HCT116 (cell line): ENCODE measurements at regions not wholly inside any gene's neighbourhood (a gene's known extent, or its start where the extent isn't known, plus 50 kb on each side); places are given as distances from the start of the nearest gene placed in this dataset.

Experiments used
- ATAC-seq: fragments of 200-7000 bp; cut with Tn5 transposase; 2 replicates; pipeline ENCODE4 v1.9.1; 2020; ENCODE audit warnings: mild to moderate bottlenecking, moderate library complexity
- BruUV-seq: library from RNA; stranded (reverse); fragments of 400-500 nt; replicated peaks from 2 replicates; lab custom pipeline; 2021; lab: Mats Ljungman, UMichigan
- CTCF ChIA-PET: fragments of 300-600 bp; sonication (Branson Sonifier 250); formaldehyde crosslinking; loops from one replicate; lab custom pipeline; 2021; ENCODE audit warnings: antibody characterized with exemption; lab: Charles Lee
- POLR2A ChIA-PET: fragments of 300-600, 350-600 bp; sonication (Branson Sonifier 250); formaldehyde crosslinking; loops from one replicate; lab custom pipeline; 2021; ENCODE audit warnings: antibody characterized with exemption; lab: Charles Lee
- RAD21 ChIA-PET, 2 experiments: fragments of 300-600 bp; sonication (Branson Sonifier 250); formaldehyde crosslinking; loops; one replicate each; lab custom pipeline; 2023; ENCODE audit warnings: low total read pairs in 2 of 2; ENCODE audit not compliant: uncharacterized antibody in 2 of 2, unreplicated experiment in 2 of 2, low non-redundant PET in 1 of 2; lab: Charles Lee
- DNase-seq: peaks from one replicate; pipeline ENCODE4 v3.0.0-alpha.2; 2010; ENCODE audit warnings: low read depth, low spot score
- H2AFZ ChIP-seq: fragments of 200-600 bp; shearing (Covaris generic), sonication (generic); 2 replicates; pipeline ENCODE4 v1.6.1; 2017; ENCODE audit warnings: low read depth, mixed run types, mixed read lengths, antibody characterized with exemption, low read length; ENCODE audit not compliant: poor library complexity, severe bottlenecking
- H3K27ac ChIP-seq: 2 replicates; pipeline ENCODE4 v1.5.1; 2012; ENCODE audit warnings: low read depth, low read length
- H3K27me3 ChIP-seq: fragments of 200-600 bp; sonication (generic); 2 replicates; pipeline ENCODE4 v1.6.1; 2016; ENCODE audit warnings: mixed run types, low read length, mixed read lengths; ENCODE audit not compliant: insufficient read depth
- H3K36me3 ChIP-seq, 2 experiments: fragments of 200-500 bp in 1 of 2; fragments of 200-600 bp in 1 of 2; sonication (Bioruptor generic) in 1 of 2; sonication (generic) in 1 of 2; 2 replicates each; pipeline versions ENCODE4 v1.5.1 to v1.6.1; 2014 to 2016; ENCODE audit warnings: low read length in 2 of 2, inconsistent platforms in 1 of 2, mixed read lengths in 1 of 2, mixed run types in 1 of 2; ENCODE audit not compliant: insufficient read depth in 2 of 2, control insufficient read depth in 1 of 2
- H3K4me1 ChIP-seq, 2 experiments: fragments of 200-600 bp in 1 of 2; sonication (generic) in 1 of 2; 2 replicates each; pipeline versions ENCODE4 v1.5.1 to v1.6.1; 2012 to 2017; ENCODE audit warnings: low read length in 2 of 2, inconsistent platforms in 1 of 2, mild to moderate bottlenecking in 1 of 2, mixed read lengths in 1 of 2, mixed run types in 1 of 2, moderate library complexity in 1 of 2; ENCODE audit not compliant: insufficient read depth in 2 of 2, control insufficient read depth in 1 of 2
- H3K4me2 ChIP-seq: fragments of 200-600 bp; sonication (generic); 2 replicates; pipeline ENCODE4 v1.6.1; 2017; ENCODE audit warnings: mixed run types, low read length, mixed read lengths
- H3K4me3 ChIP-seq, 2 experiments: fragments of 200-600 bp in 1 of 2; sonication (generic) in 1 of 2; replicated peaks in 1 of 2; 2 replicates each; pipeline ENCODE4 v1.5.1; 2011 to 2016; ENCODE audit warnings: low read length in 2 of 2, control low read depth in 1 of 2, low read depth in 1 of 2, mild to moderate bottlenecking in 1 of 2, mixed read lengths in 1 of 2, mixed run types in 1 of 2
- H3K79me2 ChIP-seq: fragments of 200-600 bp; sonication (generic); 2 replicates; pipeline ENCODE4 v1.6.1; 2017; ENCODE audit warnings: mild to moderate bottlenecking, mixed run types, low read length, moderate library complexity, mixed read lengths; ENCODE audit not compliant: insufficient read depth
- H3K9ac ChIP-seq: fragments of 200-600 bp; sonication (generic); 2 replicates; pipeline ENCODE4 v1.6.1; 2016; ENCODE audit warnings: low read length, mixed read lengths
- H3K9me2 ChIP-seq: fragments of 200-600 bp; sonication (generic), shearing (Covaris generic); 2 replicates; pipeline ENCODE4 v1.6.1; 2017; ENCODE audit warnings: mixed run types, mild to moderate bottlenecking, moderate library complexity; ENCODE audit not compliant: insufficient read depth
- H3K9me3 ChIP-seq, 2 experiments: fragments of 200-500 bp in 1 of 2; fragments of 200-600 bp in 1 of 2; sonication (Bioruptor generic) in 1 of 2; sonication (generic) in 1 of 2; 2 replicates each; pipeline ENCODE4 v1.6.1; 2014 to 2017; ENCODE audit warnings: low read length in 2 of 2, mixed read lengths in 2 of 2, inconsistent platforms in 1 of 2, low read depth in 1 of 2, mild to moderate bottlenecking in 1 of 2, mixed run types in 1 of 2, moderate library complexity in 1 of 2; ENCODE audit not compliant: control insufficient read depth in 1 of 2, insufficient read depth in 1 of 2
- H4K20me1 ChIP-seq: fragments of 200-600 bp; sonication (generic), shearing (Covaris generic); 2 replicates; pipeline ENCODE4 v1.6.1; 2017; ENCODE audit warnings: mixed run types, mild to moderate bottlenecking, moderate library complexity; ENCODE audit not compliant: insufficient read depth
- CBX3 ChIP-seq: IDR thresholded peaks from 2 replicates; pipeline ENCODE4 v1.6.1; 2012; ENCODE audit warnings: low read depth
- CEBPB ChIP-seq: IDR thresholded peaks from 2 replicates; pipeline ENCODE4 v1.6.1; 2012; ENCODE audit warnings: low read depth
- EGR1 ChIP-seq: IDR thresholded peaks from 2 replicates; pipeline ENCODE4 v1.6.1; 2012; ENCODE audit warnings: low read depth
- ELF1 ChIP-seq: IDR thresholded peaks from 2 replicates; pipeline ENCODE4 v1.6.1; 2012; ENCODE audit warnings: low read depth, borderline replicate concordance
- EZH2 ChIP-seq: fragments of 200-600 bp; sonication (generic); IDR thresholded peaks from 2 replicates; pipeline ENCODE4 v1.6.1; 2017; ENCODE audit warnings: antibody characterized with exemption, mixed run types
- EZH2phosphoT487 ChIP-seq: fragments of 200-600 bp; IDR thresholded peaks from 2 replicates; pipeline ENCODE4 v1.6.1; 2018; ENCODE audit warnings: antibody characterized with exemption, borderline replicate concordance
- FOSL1 ChIP-seq: IDR thresholded peaks from 2 replicates; pipeline ENCODE4 v1.6.1; 2012; ENCODE audit warnings: low read depth
- JUND ChIP-seq: IDR thresholded peaks from 2 replicates; pipeline ENCODE4 v1.6.1; 2012
- POLR2AphosphoS5 ChIP-seq: IDR thresholded peaks from 2 replicates; pipeline ENCODE4 v1.6.1; 2011; ENCODE audit warnings: mild to moderate bottlenecking, low read depth, low read length, moderate library complexity
- RAD21 ChIP-seq: IDR thresholded peaks from 2 replicates; pipeline ENCODE4 v1.6.1; 2012; ENCODE audit warnings: low read depth, mild to moderate bottlenecking
- SIN3A ChIP-seq: IDR thresholded peaks from 2 replicates; pipeline ENCODE4 v1.6.1; 2012; ENCODE audit warnings: low read depth
- SP1 ChIP-seq: IDR thresholded peaks from 2 replicates; pipeline ENCODE4 v1.6.1; 2012; ENCODE audit warnings: low read depth
- SRF ChIP-seq: IDR thresholded peaks from 2 replicates; pipeline ENCODE4 v1.6.1; 2012; ENCODE audit warnings: low read depth
- YY1 ChIP-seq: IDR thresholded peaks from 2 replicates; pipeline ENCODE4 v1.6.1; 2011; ENCODE audit warnings: low read length, low read depth, moderate library complexity, mild to moderate bottlenecking; ENCODE audit not compliant: insufficient replicate concordance; ENCODE audit errors: extremely low read depth
- ZFX ChIP-seq: fragments of 450-650 bp; IDR thresholded peaks from 2 replicates; pipeline ENCODE4 v1.6.1; 2017
- ZNF274 ChIP-seq: fragments of 200-500 bp; sonication (Bioruptor generic); IDR thresholded peaks from 2 replicates; pipeline ENCODE4 v1.6.1; 2014; ENCODE audit warnings: mild to moderate bottlenecking, low read depth, low read length, inconsistent platforms
- intact Hi-C: fragments of 100-400 bp; cut with micrococcal nuclease; formaldehyde crosslinking; loops from 2 replicates; pipeline ENCODE4 v1.10.0; 2022
- TF ChIP-seq, protein P1 (sequence below): IDR thresholded peaks from 2 replicates; pipeline ENCODE4 v1.6.1; 2011; ENCODE audit warnings: mild to moderate bottlenecking, low read length, moderate library complexity; ENCODE audit not compliant: insufficient replicate concordance; ENCODE audit errors: extremely low read depth
- TF ChIP-seq, protein P2 (sequence below): IDR thresholded peaks from 2 replicates; pipeline ENCODE4 v1.6.1; 2012
- TF ChIP-seq, protein P3 (sequence below): IDR thresholded peaks from 2 replicates; pipeline ENCODE4 v1.6.1; 2012; ENCODE audit warnings: low read depth
- TF ChIP-seq, protein P4 (sequence below): IDR thresholded peaks from 2 replicates; pipeline ENCODE4 v1.6.1; 2012

DNA sequence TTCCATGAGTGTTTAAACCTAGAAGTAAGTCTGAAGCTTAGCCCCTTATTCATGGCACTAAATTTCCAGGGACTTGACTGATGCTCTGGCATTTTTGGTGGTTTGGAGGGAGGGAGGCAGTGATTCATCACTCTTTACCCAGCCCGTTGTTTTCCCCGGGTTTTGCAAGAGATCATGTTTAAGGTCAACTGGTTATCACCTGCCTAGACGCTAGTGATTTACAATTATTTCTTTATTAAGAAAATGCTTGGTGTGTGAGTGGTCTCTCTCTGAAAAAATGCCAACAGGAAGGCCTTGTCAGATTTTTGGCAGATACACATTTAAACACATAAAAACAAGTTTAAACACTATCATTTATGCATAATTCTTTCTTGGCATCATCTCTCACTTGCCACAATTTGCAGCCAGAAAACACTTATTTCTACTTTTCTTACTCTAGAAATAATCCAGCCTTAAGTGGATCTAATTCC, 737.9 kb upstream of the ZNF608 start:
- RAD21 ChIA-PET: interaction anchor here in 1 of 2 experiments (0.7 kb wide), 1 partner anchor 117 kb away, joined by 3 read pairs; no protein-coding TSS in a partner anchor
- Histone ChIP-seq H3K79me2 (no peaks in the 10 kb centered on the region), H3K9me3 (no peaks in the 10 kb centered on the region), H3K9ac (peak overlapping the region; percentile 36), H3K4me2 (peak overlapping the region; percentile 79), H3K9me2 (no peaks in the 10 kb centered on the region), H3K27me3 (no peaks in the 10 kb centered on the region), H3K4me1 (peaks cover 24 to 26% of the 10 kb centered on the region in 2 experiments), H4K20me1 (no peaks in the 10 kb centered on the region), H3K4me3 (peak overlapping the region in 1 of 2 experiments; percentile 42; a peak in 2 of 4 replicates), H3K36me3 (no peaks in the 10 kb centered on the region), H2AFZ (peak overlapping the region; percentile 93), H3K27ac (peak overlapping the region; percentile 84)
- ATAC-seq (peak; percentile 45), DNase-seq (peak; percentile 49)
- CTCF ChIA-PET: no interaction called here
- TF ChIP-seq SP1: peak; percentile 45
- TF ChIP-seq RAD21: no peak
- no peak for TF ChIP-seq ZNF274
- no peak for TF ChIP-seq YY1
- TF ChIP-seq, protein P1, sequence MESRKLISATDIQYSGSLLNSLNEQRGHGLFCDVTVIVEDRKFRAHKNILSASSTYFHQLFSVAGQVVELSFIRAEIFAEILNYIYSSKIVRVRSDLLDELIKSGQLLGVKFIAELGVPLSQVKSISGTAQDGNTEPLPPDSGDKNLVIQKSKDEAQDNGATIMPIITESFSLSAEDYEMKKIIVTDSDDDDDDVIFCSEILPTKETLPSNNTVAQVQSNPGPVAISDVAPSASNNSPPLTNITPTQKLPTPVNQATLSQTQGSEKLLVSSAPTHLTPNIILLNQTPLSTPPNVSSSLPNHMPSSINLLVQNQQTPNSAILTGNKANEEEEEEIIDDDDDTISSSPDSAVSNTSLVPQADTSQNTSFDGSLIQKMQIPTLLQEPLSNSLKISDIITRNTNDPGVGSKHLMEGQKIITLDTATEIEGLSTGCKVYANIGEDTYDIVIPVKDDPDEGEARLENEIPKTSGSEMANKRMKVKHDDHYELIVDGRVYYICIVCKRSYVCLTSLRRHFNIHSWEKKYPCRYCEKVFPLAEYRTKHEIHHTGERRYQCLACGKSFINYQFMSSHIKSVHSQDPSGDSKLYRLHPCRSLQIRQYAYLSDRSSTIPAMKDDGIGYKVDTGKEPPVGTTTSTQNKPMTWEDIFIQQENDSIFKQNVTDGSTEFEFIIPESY: no peak
- TF ChIP-seq CBX3: no peak
- TF ChIP-seq CEBPB: peak; percentile 88
- no peak for TF ChIP-seq EZH2phosphoT487
- peak; percentile 69 for TF ChIP-seq FOSL1
- peak; percentile 59 for TF ChIP-seq JUND
- TF ChIP-seq, protein P2, sequence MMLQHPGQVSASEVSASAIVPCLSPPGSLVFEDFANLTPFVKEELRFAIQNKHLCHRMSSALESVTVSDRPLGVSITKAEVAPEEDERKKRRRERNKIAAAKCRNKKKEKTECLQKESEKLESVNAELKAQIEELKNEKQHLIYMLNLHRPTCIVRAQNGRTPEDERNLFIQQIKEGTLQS: no peak
- no peak for TF ChIP-seq SRF
- TF ChIP-seq POLR2AphosphoS5: no peak
- TF ChIP-seq, protein P3, sequence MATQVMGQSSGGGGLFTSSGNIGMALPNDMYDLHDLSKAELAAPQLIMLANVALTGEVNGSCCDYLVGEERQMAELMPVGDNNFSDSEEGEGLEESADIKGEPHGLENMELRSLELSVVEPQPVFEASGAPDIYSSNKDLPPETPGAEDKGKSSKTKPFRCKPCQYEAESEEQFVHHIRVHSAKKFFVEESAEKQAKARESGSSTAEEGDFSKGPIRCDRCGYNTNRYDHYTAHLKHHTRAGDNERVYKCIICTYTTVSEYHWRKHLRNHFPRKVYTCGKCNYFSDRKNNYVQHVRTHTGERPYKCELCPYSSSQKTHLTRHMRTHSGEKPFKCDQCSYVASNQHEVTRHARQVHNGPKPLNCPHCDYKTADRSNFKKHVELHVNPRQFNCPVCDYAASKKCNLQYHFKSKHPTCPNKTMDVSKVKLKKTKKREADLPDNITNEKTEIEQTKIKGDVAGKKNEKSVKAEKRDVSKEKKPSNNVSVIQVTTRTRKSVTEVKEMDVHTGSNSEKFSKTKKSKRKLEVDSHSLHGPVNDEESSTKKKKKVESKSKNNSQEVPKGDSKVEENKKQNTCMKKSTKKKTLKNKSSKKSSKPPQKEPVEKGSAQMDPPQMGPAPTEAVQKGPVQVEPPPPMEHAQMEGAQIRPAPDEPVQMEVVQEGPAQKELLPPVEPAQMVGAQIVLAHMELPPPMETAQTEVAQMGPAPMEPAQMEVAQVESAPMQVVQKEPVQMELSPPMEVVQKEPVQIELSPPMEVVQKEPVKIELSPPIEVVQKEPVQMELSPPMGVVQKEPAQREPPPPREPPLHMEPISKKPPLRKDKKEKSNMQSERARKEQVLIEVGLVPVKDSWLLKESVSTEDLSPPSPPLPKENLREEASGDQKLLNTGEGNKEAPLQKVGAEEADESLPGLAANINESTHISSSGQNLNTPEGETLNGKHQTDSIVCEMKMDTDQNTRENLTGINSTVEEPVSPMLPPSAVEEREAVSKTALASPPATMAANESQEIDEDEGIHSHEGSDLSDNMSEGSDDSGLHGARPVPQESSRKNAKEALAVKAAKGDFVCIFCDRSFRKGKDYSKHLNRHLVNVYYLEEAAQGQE: no peak
- TF ChIP-seq, protein P4, sequence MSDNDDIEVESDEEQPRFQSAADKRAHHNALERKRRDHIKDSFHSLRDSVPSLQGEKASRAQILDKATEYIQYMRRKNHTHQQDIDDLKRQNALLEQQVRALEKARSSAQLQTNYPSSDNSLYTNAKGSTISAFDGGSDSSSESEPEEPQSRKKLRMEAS: no peak
- 0 out of 2 replicates have a peak, but pooled peaks have one; percentile 24 for TF ChIP-seq SIN3A
- no peak for TF ChIP-seq ZFX
- TF ChIP-seq ELF1: no peak
- TF ChIP-seq EZH2: no peak
- TF ChIP-seq EGR1: no peak
- intact Hi-C loops: no loop called here
- BruUV-seq: no TSS peak
- POLR2A ChIA-PET: no interaction called here
